Parathyroid adenoma (tissue), 2 donors: ENCODE measurements at regions not wholly inside any gene's neighbourhood (a gene's known extent, or its start where the extent isn't known, plus 50 kb on each side); places are given as distances from the start of the nearest gene placed in this dataset.
"Not testable (repeated sequence)": the region's sequence is repeated elsewhere in the genome, so short reads cannot be mapped to it uniquely, and the experiment has no call there.

Experiments used
- H2AFZ ChIP-seq: fragments of 300-600 bp; sonication (generic); one replicate; pipeline ENCODE4 v1.7.0; 2017; ENCODE audit warnings: antibody characterized with exemption, mild to moderate bottlenecking
- H3K27ac ChIP-seq: fragments of 300-600 bp; sonication (generic); one replicate; pipeline ENCODE4 v1.7.0; 2017
- H3K27me3 ChIP-seq: fragments of 300-600 bp; sonication (generic); one replicate; pipeline ENCODE4 v1.7.0; 2017; ENCODE audit warnings: low read length; ENCODE audit not compliant: control insufficient read depth, insufficient read depth
- H3K36me3 ChIP-seq: fragments of 300-600 bp; sonication (generic); one replicate; pipeline ENCODE4 v1.7.0; 2017; ENCODE audit warnings: low read length; ENCODE audit not compliant: control insufficient read depth, insufficient read depth
- H3K4me1 ChIP-seq: fragments of 300-600 bp; sonication (generic); one replicate; pipeline ENCODE4 v1.7.0; 2017; ENCODE audit warnings: control low read depth
- H3K4me2 ChIP-seq: fragments of 300-600 bp; sonication (generic); one replicate; pipeline ENCODE4 v1.7.0; 2017; ENCODE audit warnings: low read length
- H3K4me3 ChIP-seq: fragments of 300-600 bp; sonication (generic); one replicate; pipeline ENCODE4 v1.7.0; 2017; ENCODE audit warnings: low read depth, low read length
- H3K79me2 ChIP-seq: fragments of 300-600 bp; sonication (generic); one replicate; pipeline ENCODE4 v1.7.0; 2017; ENCODE audit warnings: control low read depth
- H3K9ac ChIP-seq: fragments of 300-600 bp; sonication (generic); one replicate; pipeline ENCODE4 v1.7.0; 2017; ENCODE audit warnings: mild to moderate bottlenecking
- H3K9me3 ChIP-seq: fragments of 300-600 bp; sonication (generic); one replicate; pipeline ENCODE4 v1.7.0; 2017; ENCODE audit warnings: low read length; ENCODE audit not compliant: control insufficient read depth
- TF ChIP-seq, protein P1 (sequence below): fragments of 300-600 bp; sonication (generic); IDR thresholded peaks from one replicate; pipeline ENCODE4 v1.7.0; 2017; ENCODE audit warnings: antibody characterized with exemption, mild to moderate bottlenecking
- donor health status: primary hyperparathyroidism.

DNA sequence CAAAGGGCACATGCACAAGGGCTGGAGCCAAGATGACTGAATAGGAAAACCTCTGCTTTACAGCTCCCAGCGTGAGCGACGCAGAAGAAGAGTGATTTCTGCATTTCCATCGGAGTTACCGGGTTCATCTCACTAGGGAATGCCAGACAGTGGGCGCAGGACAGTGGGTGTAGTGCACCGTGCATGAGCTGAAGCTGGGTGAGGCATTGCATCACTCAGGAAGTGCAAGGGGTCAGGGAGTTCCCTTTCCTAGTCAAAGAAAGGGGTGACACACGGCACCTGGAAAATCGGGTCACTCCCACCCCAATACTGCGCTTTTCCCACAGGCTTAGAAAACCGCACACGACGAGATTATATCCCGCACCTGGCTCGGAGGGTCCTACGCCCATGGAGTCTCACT lies 64.5 kb upstream of the HTR1E start:
- H3K9ac ChIP-seq, H3K4me2 ChIP-seq, H3K27ac ChIP-seq, H3K4me3 ChIP-seq, H3K9me3 ChIP-seq, H3K79me2 ChIP-seq, H2AFZ ChIP-seq, H3K27me3 ChIP-seq, H3K4me1 ChIP-seq, H3K36me3 ChIP-seq: not testable (repeated sequence)

DNA sequence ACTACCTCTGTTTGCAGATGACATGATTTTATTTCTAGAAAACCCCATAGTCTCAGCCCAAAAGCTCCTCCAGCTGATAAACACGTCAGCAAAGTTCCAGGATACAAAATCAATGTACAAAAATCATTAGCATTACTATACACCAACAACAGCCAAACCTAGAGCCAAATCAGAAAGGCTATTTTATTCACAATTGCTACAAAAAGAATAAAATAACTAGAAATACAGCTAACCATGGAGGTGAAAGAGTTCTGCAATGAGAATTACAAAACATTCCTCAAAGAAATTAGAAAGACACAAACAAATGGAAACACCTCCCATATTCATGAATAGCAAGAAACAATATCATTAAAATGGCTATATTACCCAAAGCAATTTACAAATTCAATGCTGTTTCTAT lies 65.6 kb upstream of the HTR1E start:
- Histone ChIP-seq H3K4me2 (no peak overlapping the region), H3K9me3 (peaks cover 3% of the 10 kb centered on the region), H3K27me3 (no peaks in the 10 kb centered on the region), H3K27ac (no peak overlapping the region), H3K4me1 (no peaks in the 10 kb centered on the region), H2AFZ (no peak overlapping the region), H3K79me2 (no peaks in the 10 kb centered on the region), H3K9ac (no peak overlapping the region), H3K36me3 (no peaks in the 10 kb centered on the region), H3K4me3 (no peak overlapping the region)
- TF ChIP-seq, protein P1, sequence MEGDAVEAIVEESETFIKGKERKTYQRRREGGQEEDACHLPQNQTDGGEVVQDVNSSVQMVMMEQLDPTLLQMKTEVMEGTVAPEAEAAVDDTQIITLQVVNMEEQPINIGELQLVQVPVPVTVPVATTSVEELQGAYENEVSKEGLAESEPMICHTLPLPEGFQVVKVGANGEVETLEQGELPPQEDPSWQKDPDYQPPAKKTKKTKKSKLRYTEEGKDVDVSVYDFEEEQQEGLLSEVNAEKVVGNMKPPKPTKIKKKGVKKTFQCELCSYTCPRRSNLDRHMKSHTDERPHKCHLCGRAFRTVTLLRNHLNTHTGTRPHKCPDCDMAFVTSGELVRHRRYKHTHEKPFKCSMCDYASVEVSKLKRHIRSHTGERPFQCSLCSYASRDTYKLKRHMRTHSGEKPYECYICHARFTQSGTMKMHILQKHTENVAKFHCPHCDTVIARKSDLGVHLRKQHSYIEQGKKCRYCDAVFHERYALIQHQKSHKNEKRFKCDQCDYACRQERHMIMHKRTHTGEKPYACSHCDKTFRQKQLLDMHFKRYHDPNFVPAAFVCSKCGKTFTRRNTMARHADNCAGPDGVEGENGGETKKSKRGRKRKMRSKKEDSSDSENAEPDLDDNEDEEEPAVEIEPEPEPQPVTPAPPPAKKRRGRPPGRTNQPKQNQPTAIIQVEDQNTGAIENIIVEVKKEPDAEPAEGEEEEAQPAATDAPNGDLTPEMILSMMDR, result no peak

DNA sequence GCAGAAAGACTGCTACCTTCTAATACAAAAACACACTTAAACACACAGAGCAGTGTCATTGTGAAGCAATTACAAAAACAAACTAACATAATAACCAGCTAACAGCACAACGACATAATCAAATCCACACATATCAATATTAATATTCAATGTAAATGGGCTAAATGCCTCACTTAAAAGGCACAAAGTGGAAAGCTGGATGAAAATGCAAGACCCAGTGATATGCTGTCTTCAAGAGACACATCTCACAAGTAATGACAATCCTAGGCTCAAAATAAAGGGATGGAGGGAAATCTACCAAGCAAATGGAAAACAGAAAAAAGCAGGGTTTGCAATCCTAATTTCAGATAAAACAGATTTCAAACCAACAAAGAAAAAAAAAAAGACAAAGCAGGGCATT lies 67.8 kb upstream of the HTR1E start:
- Histone ChIP-seq H3K4me2 (no peak overlapping the region), H3K4me3 (no peak overlapping the region), H3K27me3 (no peaks in the 10 kb centered on the region), H3K9ac (no peak overlapping the region), H3K27ac (no peak overlapping the region), H3K4me1 (no peaks in the 10 kb centered on the region), H3K36me3 (no peaks in the 10 kb centered on the region), H2AFZ (no peak overlapping the region), H3K79me2 (no peaks in the 10 kb centered on the region), H3K9me3 (peaks cover 3% of the 10 kb centered on the region)
- TF ChIP-seq, protein P1, result no peak

DNA sequence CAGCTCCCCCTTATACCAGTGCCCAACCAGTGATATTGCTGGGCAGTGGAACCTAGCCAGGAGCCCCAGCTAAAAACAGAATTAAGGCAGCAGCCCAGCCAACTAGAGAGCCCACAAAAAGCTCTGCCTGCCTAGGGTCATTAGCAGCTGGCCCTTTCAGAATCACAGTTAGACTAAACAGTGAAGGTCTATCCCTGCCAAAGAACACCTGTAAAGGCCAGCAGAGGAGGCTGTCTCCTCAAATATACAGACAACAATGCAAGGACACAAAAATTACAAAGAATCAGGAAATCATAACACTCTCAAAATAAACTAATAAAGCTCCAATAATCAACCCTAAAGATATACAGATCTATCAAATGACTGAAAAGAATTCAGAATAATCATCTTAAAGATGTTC lies 77.8 kb upstream of the HTR1E start:
- no peaks in the 10 kb centered on the region for H3K36me3 ChIP-seq
- peaks cover 12% of the 10 kb centered on the region for H3K4me1 ChIP-seq
- no peak overlapping the region for H3K4me2 ChIP-seq
- H3K4me3 ChIP-seq, result no peak overlapping the region
- no peak overlapping the region for H3K27ac ChIP-seq
- no peaks in the 10 kb centered on the region for H3K79me2 ChIP-seq
- H2AFZ ChIP-seq, result no peak overlapping the region
- H3K9me3 ChIP-seq, result no peaks in the 10 kb centered on the region
- no peak overlapping the region for H3K9ac ChIP-seq
- TF ChIP-seq, protein P1, result no peak
- no peaks in the 10 kb centered on the region for H3K27me3 ChIP-seq

DNA sequence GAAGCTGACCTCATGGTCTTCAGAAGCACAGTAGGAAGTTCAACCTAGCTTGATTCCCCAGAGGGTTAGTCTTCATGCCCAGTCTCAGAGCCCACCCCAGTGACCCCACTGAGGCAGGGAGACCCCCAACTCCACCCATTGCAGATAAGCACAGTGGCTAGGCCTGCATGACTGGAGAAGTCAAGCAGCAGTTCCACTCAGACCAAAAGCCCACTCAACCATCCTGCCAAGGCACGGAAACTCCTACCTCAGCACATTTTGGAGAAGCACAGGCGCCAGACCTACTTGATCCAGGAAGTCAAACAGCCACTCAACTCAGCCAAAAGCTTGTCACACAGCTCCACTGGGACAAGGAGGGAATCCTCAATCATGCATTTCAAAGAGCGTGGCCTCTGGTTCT lies 78.4 kb upstream of the HTR1E start:
- peaks cover 12% of the 10 kb centered on the region for H3K4me1 ChIP-seq
- no peaks in the 10 kb centered on the region for H3K9me3 ChIP-seq
- H3K4me3 ChIP-seq, result no peak overlapping the region
- H3K36me3 ChIP-seq, result no peaks in the 10 kb centered on the region
- no peak overlapping the region for H3K27ac ChIP-seq
- H2AFZ ChIP-seq, result no peak overlapping the region
- H3K79me2 ChIP-seq, result no peaks in the 10 kb centered on the region
- no peak overlapping the region for H3K9ac ChIP-seq
- H3K4me2 ChIP-seq, result no peak overlapping the region
- no peaks in the 10 kb centered on the region for H3K27me3 ChIP-seq
- TF ChIP-seq, protein P1, result no peak
